ENCODE measurements at regions not wholly inside any gene's neighbourhood (a gene's known extent, or its start where the extent isn't known, plus 50 kb on each side); places are given as distances from the start of the nearest gene placed in this dataset.

DNA sequence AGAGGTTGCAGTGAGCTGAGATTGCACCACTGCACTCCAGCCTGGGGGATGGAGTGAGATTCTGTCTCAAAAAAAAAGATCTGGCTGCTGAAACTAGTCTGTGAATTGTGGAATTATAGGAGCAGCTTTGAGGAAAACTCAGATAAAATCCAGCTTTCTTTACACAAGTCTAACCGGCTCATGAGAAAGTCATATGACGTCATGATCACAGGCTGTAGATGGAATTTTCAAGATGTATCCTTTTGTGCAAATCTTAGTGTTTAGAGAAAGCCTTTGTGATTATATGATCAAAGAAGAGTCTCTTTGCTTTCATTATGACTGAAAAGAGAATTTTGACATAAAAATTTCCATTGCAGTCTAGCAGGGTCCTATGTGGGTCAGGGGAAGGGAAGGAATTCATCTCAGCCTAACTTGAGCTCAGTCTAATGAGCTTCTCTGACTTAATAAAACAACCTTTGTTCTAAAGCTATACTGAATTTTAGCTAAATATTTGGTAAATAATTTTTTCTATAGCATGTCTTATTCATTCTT, 90.2 kb upstream of the NCK2 start:
- WGBS = 78% methylated on average over 2 of the region's 2 CpGs
- Histone ChIP-seq H3K4me1 (peaks cover 0 to 4% (median 0%) of the 10 kb centered on the region in 4 donors), H3K9me3 (no peaks in the 10 kb centered on the region), H3K36me3 (no peaks in the 10 kb centered on the region), H3K27ac (replicated peaks in 1 of 4) (no peak overlapping the region), H3K4me3 (no peak overlapping the region), H3K27me3 (no peaks in the 10 kb centered on the region)
- TF ChIP-seq POLR2A (IDR thresholded peaks at IDR 0.05; ENCODE audit: low read depth) = no peak
- TF ChIP-seq POLR2AphosphoS5 (IDR thresholded peaks at IDR 0.05) = no peak
- TF ChIP-seq EP300 (IDR thresholded peaks at IDR 0.05) = no peak
- TF ChIP-seq, protein P1, sequence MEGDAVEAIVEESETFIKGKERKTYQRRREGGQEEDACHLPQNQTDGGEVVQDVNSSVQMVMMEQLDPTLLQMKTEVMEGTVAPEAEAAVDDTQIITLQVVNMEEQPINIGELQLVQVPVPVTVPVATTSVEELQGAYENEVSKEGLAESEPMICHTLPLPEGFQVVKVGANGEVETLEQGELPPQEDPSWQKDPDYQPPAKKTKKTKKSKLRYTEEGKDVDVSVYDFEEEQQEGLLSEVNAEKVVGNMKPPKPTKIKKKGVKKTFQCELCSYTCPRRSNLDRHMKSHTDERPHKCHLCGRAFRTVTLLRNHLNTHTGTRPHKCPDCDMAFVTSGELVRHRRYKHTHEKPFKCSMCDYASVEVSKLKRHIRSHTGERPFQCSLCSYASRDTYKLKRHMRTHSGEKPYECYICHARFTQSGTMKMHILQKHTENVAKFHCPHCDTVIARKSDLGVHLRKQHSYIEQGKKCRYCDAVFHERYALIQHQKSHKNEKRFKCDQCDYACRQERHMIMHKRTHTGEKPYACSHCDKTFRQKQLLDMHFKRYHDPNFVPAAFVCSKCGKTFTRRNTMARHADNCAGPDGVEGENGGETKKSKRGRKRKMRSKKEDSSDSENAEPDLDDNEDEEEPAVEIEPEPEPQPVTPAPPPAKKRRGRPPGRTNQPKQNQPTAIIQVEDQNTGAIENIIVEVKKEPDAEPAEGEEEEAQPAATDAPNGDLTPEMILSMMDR (IDR thresholded peaks at IDR 0.05) = no peak
- intact Hi-C loops (cut with DNase I) = no loop called here
- peak; percentile 17 for DNase-seq (ENCODE audit: extremely low spot score)

DNA sequence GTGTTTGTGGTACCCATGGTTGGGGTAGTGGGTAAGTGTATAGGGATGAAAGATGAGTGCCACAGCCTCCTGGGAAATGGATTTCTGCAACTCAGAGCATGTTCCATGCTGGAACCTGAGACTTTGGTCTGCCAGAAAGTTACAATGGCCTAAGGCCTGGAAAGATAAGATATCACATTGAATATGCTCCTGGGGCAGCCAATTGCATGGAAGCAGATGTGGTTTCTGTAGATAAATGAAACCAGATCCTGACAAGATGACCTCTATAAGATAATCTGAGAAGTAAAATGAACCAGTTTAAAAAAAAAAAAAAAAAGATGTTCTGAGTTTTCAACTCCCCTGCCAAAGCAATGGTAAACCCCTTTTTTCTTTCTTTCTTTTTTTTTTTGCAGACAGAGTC, 91.4 kb upstream of the NCK2 start:
- no peaks in the 10 kb centered on the region for H3K9me3 ChIP-seq
- no peak overlapping the region for H3K4me3 ChIP-seq
- H3K27ac ChIP-seq (replicated peaks in 1 of 4) = no peak overlapping the region
- intact Hi-C loops (cut with DNase I) = no loop called here
- DNase-seq (ENCODE audit: extremely low spot score) = no peak
- H3K4me1 ChIP-seq = peaks cover 0 to 4% (median 0%) of the 10 kb centered on the region in 4 donors
- TF ChIP-seq POLR2A (IDR thresholded peaks at IDR 0.05; ENCODE audit: low read depth) (no peak), POLR2AphosphoS5 (IDR thresholded peaks at IDR 0.05) (no peak), EP300 (IDR thresholded peaks at IDR 0.05) (no peak)
- H3K27me3 ChIP-seq = no peaks in the 10 kb centered on the region
- no peaks in the 10 kb centered on the region for H3K36me3 ChIP-seq

DNA sequence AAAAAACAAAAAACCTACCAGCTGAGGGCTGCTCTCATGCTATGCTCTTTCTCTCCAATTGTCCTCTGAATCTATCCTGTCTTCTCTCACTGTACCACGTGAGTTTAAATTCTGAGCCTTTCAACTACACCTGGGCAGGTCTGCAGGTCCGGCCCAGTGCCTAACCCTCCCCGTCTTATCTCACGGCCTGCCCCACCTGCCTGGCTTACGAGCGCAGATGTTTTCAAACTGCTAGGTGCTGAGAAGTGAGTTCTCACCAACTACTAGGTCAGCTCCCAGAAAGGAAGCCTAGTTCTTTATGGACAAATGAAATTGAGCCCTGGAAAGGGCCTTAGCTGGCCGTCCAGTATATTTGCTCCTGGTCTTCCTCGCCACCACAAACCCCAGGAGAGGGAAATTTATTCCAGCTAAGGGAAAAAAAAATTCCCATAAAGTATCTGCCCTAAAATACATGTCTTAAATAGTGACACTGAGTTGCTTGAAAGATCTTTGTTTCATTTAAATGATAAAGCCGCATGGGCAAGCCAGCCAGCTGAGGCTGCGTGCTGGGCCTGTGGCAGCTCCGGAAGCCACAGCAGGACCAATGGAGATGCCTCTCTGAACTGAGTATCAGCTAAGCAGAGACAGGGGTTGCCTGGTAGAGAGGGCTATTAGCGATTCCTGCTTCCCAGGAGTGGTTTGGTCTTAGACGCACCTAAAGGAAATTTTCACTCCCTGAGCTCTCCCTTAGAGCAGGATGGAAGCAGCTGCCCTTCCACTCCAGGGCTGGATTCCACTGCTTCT, 92.5 kb upstream of the NCK2 start:
- DNase-seq (ENCODE audit: extremely low spot score) = peak; percentile 55
- Histone ChIP-seq H3K27me3 (no peaks in the 10 kb centered on the region), H3K27ac (replicated peaks in 1 of 4) (no peak overlapping the region), H3K4me1 (peaks cover 0 to 4% (median 0%) of the 10 kb centered on the region in 4 donors), H3K4me3 (no peak overlapping the region), H3K36me3 (no peaks in the 10 kb centered on the region), H3K9me3 (no peaks in the 10 kb centered on the region)
- intact Hi-C loops (cut with DNase I) = no loop called here
- TF ChIP-seq POLR2AphosphoS5 (IDR thresholded peaks at IDR 0.05) (no peak), POLR2A (IDR thresholded peaks at IDR 0.05; ENCODE audit: low read depth) (no peak), EP300 (IDR thresholded peaks at IDR 0.05) (no peak)
- TF ChIP-seq, protein P1 (IDR thresholded peaks at IDR 0.05) = no peak
- 96% methylated on average over 13 of the region's 13 CpGs for WGBS

DNA sequence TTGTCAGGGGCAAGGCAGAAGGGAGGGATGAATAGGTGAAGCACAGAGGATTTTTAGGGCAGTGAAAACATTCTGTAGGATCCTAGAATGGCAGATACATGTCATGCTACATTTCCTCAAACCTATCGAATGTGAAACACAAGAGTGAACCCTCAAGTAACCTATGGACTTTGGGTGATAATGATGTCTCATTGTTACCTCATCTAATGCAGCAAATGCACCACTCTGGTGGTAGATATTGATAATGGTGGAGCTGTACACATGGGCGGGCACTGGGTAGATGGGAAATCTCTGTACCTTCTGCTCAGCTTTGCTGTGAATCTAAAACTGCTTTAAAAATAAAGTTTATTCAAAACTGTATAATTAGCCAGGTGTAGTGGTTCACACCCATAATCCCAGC, 95.2 kb upstream of the NCK2 start:
- peak; percentile 29 for DNase-seq (ENCODE audit: extremely low spot score)
- no peak overlapping the region for H3K4me3 ChIP-seq
- intact Hi-C loops (cut with DNase I) = no loop called here
- WGBS = 85% methylated on average over 2 of the region's 2 CpGs
- H3K27me3 ChIP-seq = peaks cover 0 to 4% (median 0%) of the 10 kb centered on the region in 4 donors
- H3K4me1 ChIP-seq = peaks cover 0 to 4% (median 0%) of the 10 kb centered on the region in 4 donors
- TF ChIP-seq, protein P1 (IDR thresholded peaks at IDR 0.05) = no peak
- TF ChIP-seq EP300 (IDR thresholded peaks at IDR 0.05) (no peak), POLR2AphosphoS5 (IDR thresholded peaks at IDR 0.05) (no peak), POLR2A (IDR thresholded peaks at IDR 0.05; ENCODE audit: low read depth) (no peak)
- H3K36me3 ChIP-seq = no peaks in the 10 kb centered on the region
- no peak overlapping the region for H3K27ac ChIP-seq (replicated peaks in 1 of 4)
- H3K9me3 ChIP-seq = no peaks in the 10 kb centered on the region

DNA sequence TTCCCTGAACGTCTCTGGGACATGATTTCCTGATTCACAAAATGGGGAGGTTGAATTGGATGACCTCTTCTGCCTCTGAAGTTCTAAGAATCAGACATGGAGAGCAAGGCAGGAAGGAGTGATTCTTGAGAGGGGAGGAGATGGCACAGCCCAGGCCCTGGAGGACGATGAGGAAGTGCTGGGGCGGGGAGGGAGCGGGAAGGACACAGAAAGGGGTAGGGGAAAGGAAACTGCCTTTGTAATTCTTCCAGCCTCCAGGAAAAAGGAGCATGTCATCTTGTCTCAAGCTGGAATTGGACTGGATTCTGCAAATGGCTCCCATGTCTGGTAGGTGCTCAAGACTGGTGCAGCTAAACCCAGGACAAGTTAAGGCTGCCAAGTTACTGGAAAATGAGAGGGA, 97.0 kb upstream of the NCK2 start:
- Histone ChIP-seq H3K9me3 (no peaks in the 10 kb centered on the region), H3K4me1 (peaks cover 0 to 9% (median 4%) of the 10 kb centered on the region in 4 donors), H3K27me3 (peaks cover 0 to 4% (median 0%) of the 10 kb centered on the region in 4 donors), H3K36me3 (no peaks in the 10 kb centered on the region), H3K4me3 (no peak overlapping the region), H3K27ac (replicated peaks in 1 of 4) (no peak overlapping the region)
- intact Hi-C loops (cut with DNase I) = no loop called here
- DNase-seq (ENCODE audit: extremely low spot score) = peak; percentile 86
- TF ChIP-seq POLR2A (IDR thresholded peaks at IDR 0.05; ENCODE audit: low read depth) (no peak), POLR2AphosphoS5 (IDR thresholded peaks at IDR 0.05) (no peak), EP300 (IDR thresholded peaks at IDR 0.05) (no peak)
- TF ChIP-seq, protein P1 (IDR thresholded peaks at IDR 0.05) = no peak
- 86% methylated on average over 4 of the region's 4 CpGs for WGBS

Measured in esophagus muscularis mucosa (tissue), 4 donors.